Stimulated activated naive CD4-positive, alpha-beta T cell treated with Interleukin-2 at 50 U/mL for 16 hours (primary cell): ENCODE measurements at regions not wholly inside any gene's neighbourhood (a gene's known extent, or its start where the extent isn't known, plus 50 kb on each side); places are given as distances from the start of the nearest gene placed in this dataset.

Experiments used
- DNase-seq: peaks from one replicate; lab custom pipeline; 2025; lab: John Stamatoyannopoulos, UW

DNA sequence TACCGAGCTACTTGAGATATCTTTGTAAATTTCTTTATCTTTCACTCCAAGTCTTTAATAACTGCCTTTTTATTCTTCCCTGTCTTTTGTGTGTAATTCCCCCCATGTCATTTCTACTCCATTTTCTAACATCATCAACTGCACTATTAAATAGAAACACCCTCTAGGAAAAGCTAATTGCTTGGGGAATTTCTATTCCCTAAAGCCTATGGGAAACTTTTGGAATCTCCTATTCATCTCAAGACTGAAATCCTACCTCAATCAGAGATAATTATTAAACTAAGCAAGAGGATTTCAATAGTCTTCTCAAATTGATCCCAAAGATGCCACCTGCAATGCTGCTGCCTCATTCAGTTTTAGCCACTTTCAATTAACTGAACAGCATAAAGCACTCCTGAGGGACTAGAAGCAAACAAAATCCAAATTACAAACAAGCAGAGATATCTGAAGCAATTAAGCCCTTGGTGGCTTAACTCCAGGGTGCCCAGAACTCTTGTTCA lies 598.7 kb downstream of the IGSF11 start:
- DNase-seq, result no peak

DNA sequence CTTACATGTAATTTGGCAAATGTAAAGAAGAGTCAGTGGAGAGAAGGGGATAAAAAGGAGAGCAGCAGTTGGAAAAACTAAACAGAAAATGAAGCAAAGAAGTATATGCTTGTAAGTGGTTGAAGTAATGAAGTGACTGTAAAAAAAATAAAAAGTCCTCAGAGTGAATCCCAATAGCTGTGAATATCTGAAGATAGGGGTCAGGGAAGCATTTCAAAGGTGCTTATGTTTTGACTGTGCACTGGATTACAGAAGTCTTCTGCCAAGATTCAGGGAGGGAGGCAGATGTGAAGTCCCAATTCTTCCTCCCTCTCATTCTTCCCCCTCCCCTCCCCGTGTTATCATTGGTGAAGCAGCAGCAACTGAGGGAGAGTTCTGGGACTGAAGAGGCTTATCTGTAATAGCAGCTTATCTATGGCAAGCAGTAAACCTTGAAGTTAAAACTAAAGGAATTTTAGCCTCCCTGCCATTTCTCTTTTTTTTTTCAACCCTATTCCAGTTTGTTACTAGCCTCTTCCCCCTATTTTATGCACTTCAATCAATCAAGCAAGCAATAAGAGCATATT lies 597.9 kb downstream of the IGSF11 start:
- no peak for DNase-seq

DNA sequence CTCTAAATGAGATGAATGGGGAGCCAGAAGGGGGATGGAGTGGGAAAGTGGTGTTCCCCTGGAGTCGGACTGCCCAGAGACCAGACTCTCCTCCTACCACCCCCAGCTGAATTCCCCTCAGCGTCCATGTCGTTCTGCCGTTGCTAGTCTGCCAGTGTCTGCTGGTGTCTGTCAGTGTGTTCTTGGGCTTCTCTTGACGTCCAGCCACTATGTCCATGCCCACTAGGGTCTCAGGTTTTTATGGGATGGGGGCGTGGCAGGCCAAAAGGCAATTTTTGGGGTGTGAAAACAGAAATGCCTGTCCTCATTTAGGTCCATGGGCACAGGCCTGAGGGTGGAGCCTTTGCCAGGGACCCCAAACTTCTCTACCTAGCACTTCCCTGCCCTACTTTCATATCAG lies 589.6 kb downstream of the IGSF11 start:
- DNase-seq, result no peak

GRCh38 chr3:118447339-118447738 lies 587.3 kb downstream of the IGSF11 start:
- DNase-seq, result no peak

DNA sequence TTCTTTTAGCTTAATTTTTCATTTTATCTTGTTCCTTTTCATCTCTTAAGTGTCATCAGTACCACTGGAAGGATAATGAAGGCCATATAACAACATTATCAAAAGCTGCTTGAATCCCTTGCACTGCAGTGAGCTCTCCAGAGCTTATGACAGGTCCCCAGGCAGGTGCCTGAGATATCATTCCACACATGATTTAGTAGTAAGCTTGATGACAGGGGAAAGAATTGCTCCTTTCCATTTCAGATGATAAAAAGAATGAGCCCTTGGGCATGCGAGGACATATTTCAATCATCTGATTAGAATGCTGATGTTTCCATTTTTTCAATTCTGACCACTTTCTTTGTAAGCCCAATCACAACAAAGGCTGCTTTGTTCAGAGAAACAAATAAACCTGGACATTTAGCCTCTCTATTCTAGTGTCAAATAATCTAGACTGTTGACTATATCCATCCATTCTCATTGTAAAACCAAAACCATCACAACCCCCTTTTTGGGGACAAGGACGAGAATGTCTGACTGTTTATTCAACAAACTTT lies 567.8 kb downstream of the IGSF11 start:
- no peak for DNase-seq

DNA sequence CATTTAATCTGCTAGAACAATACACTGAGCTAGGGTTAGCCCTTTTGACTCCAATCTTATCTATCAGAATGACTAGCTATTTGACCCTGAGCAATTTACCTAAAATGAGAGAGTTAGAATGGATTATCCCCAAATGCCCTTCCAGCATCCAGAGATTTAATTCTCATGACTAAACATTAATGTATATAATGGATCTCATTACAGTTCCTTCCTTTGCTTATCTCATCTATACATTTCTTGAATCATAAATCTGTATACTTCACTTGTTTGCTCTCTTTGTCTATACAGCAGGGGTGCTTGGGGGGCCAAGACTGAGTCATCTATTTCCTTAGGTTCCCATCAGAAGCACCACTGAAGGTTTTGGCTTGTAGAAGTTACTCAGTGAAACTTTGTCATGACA lies 565.8 kb downstream of the IGSF11 start:
- DNase-seq, result no peak

GRCh38 chr3:118472586-118472985 lies 562.1 kb downstream of the IGSF11 start:
- no peak for DNase-seq

GRCh38 chr3:118473343-118473742 lies 561.3 kb downstream of the IGSF11 start:
- DNase-seq, result no peak

GRCh38 chr3:118476885-118477618 lies 557.6 kb downstream of the IGSF11 start:
- DNase-seq, result no peak

DNA sequence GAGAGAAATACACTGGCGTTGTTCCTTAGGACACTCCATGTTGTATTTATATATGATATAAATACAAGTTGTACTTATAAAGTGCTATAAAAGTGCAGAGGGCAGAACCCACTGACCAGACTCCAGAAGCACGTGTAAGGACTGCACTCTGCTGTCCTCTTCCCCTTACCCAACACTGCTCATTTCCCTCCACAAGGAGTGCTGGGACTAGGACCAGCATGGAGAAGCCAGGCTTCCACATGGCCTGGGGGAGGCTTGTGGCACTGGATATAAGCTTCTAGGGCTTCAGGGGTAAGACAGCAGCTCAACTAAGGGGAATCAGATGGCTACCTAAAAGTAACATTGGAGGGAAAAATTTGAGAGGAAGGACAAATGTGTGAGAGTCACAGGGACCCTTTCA lies 556.9 kb downstream of the IGSF11 start:
- no peak for DNase-seq

- DNase-seq, result no peak
These were observed 555.9 kb downstream of the IGSF11 start for GRCh38 chr3:118478706-118479276.

DNA sequence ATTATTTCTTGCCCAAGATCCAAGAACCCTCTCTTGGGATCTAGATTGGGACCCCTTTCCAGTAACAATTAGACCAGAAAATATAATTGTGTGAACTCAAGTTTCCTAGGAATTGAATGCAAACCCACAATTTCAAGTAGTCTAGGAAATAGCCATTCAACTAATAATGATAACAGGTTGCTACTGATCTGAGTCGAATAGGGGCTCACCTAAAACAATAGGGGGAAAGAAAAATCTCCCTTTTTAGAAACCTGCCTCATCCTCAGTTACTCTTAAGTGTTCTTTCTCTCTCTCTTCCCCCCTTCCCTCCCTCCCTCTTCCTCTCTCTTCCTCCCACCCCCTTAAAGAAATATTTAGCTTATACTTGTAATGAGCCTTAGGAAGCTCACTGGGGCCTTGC lies 555.3 kb downstream of the IGSF11 start:
- no peak for DNase-seq

- DNase-seq, result no peak
These were observed 554.4 kb downstream of the IGSF11 start for GRCh38 chr3:118480101-118480860.

DNA sequence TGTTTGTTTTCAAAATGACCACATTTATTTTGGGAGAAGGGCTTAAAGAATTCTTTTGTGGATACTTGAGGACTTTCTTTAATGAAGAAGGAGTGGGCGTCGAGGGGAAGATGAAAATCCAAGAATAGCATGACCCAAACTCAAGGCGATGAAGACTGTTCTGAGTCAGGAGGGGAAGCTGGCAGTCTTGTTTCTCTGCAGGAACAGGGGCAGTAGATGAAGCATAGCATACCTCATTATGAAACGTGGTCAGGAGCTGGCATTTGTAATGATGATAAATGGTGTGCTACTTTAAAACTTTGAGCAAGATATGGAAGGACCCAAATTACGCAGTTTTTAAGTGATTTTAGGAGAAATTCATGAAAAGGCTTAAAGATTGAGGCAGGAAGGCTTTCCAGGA lies 549.0 kb downstream of the IGSF11 start:
- no peak for DNase-seq

- no peak for DNase-seq
These were observed 546.9 kb downstream of the IGSF11 start for GRCh38 chr3:118487734-118488133.

- DNase-seq, result no peak
These were observed 545.9 kb downstream of the IGSF11 start for GRCh38 chr3:118488732-118489131.

GRCh38 chr3:118495206-118495605 lies 539.4 kb downstream of the IGSF11 start:
- DNase-seq, result no peak

- DNase-seq, result no peak
These were observed 537.4 kb downstream of the IGSF11 start for GRCh38 chr3:118497274-118497673.

GRCh38 chr3:118501152-118501551 lies 533.5 kb downstream of the IGSF11 start:
- no peak for DNase-seq

GRCh38 chr3:118504906-118505305 lies 529.7 kb downstream of the IGSF11 start:
- no peak for DNase-seq

- no peak for DNase-seq
These were observed 528.9 kb downstream of the IGSF11 start for GRCh38 chr3:118505784-118506183.

- no peak for DNase-seq
These were observed 523.2 kb downstream of the IGSF11 start for GRCh38 chr3:118511402-118511801.
